PC-3 (cell line): ENCODE measurements at regions not wholly inside any gene's neighbourhood (a gene's known extent, or its start where the extent isn't known, plus 50 kb on each side); places are given as distances from the start of the nearest gene placed in this dataset.

Experiments used
- ATAC-seq: fragments of 200-7000 bp; cut with Tn5 transposase; 2 replicates; pipeline ENCODE4 v1.9.1; 2020; ENCODE audit warnings: mild to moderate bottlenecking, moderate library complexity
- BruUV-seq: library from RNA; stranded (reverse); fragments of 400-500 nt; replicated peaks from 2 replicates; lab custom pipeline; 2021; lab: Mats Ljungman, UMichigan
- CTCF ChIA-PET: fragments of 300-600 bp; sonication (Branson Sonifier 250); formaldehyde crosslinking; loops from one replicate; lab custom pipeline; 2022; ENCODE audit warnings: antibody characterized with exemption; lab: Charles Lee
- POLR2A ChIA-PET: fragments of 300-600 bp; sonication (Branson Sonifier 250); formaldehyde crosslinking; loops from one replicate; lab custom pipeline; 2022; ENCODE audit warnings: antibody characterized with exemption; ENCODE audit not compliant: unreplicated experiment; lab: Charles Lee
- DNase-seq: peaks from one replicate; pipeline ENCODE4 v3.0.0-alpha.2; 2015
- H2AFZ ChIP-seq: fragments of 300-600 bp; sonication (generic); 2 replicates; pipeline ENCODE4 v1.6.0; 2016; ENCODE audit warnings: antibody characterized with exemption, low read length
- H3F3A ChIP-seq: fragments of 300-600 bp; sonication (generic); one replicate; pipeline ENCODE4 v1.6.0; 2017; ENCODE audit warnings: antibody characterized with exemption, low read length, control low read depth, mild to moderate bottlenecking; ENCODE audit not compliant: unreplicated experiment
- H3K27ac ChIP-seq: fragments of 300-600 bp; sonication (generic); 2 replicates; pipeline ENCODE4 v1.5.1; 2016; ENCODE audit warnings: mild to moderate bottlenecking, low read length
- H3K27me3 ChIP-seq: fragments of 300-600 bp; sonication (generic); 2 replicates; pipeline ENCODE4 v1.6.1; 2016; ENCODE audit warnings: low read length, mixed read lengths
- H3K36me3 ChIP-seq: fragments of 300-600 bp; sonication (generic); 2 replicates; pipeline ENCODE4 v1.6.1; 2016; ENCODE audit warnings: low read depth, mixed run types, low read length, mixed read lengths
- H3K4me1 ChIP-seq: fragments of 300-600 bp; sonication (generic); 2 replicates; pipeline ENCODE4 v1.5.1; 2016; ENCODE audit warnings: low read length; ENCODE audit not compliant: insufficient read depth
- H3K4me2 ChIP-seq: fragments of 300-600 bp; sonication (generic); 2 replicates; pipeline ENCODE4 v1.6.0; 2016; ENCODE audit warnings: low read length
- H3K4me3 ChIP-seq: fragments of 300-600 bp; sonication (generic); 2 replicates; pipeline ENCODE4 v1.5.1; 2016; ENCODE audit warnings: mild to moderate bottlenecking, low read length, mixed read lengths
- H3K79me2 ChIP-seq: fragments of 300-600 bp; sonication (generic); 2 replicates; pipeline ENCODE4 v1.6.1; 2017; ENCODE audit warnings: low read length, mixed read lengths
- H3K9ac ChIP-seq: fragments of 300-600 bp; sonication (generic); 2 replicates; pipeline ENCODE4 v1.6.0; 2016; ENCODE audit warnings: mild to moderate bottlenecking, low read length
- H3K9me2 ChIP-seq: fragments of 300-600 bp; sonication (generic); replicated peaks from 2 replicates; pipeline ENCODE4 v1.6.1; 2016; ENCODE audit warnings: mixed run types, low read length, mixed read lengths
- H3K9me3 ChIP-seq: fragments of 300-600 bp; sonication (generic); 2 replicates; pipeline ENCODE4 v1.6.1; 2016; ENCODE audit warnings: low read length, mixed read lengths
- H4K20me1 ChIP-seq: fragments of 300-600 bp; sonication (generic); 2 replicates; pipeline ENCODE4 v1.6.1; 2016; ENCODE audit warnings: low read length, mixed read lengths
- EZH2 ChIP-seq: fragments of 300-600 bp; sonication (generic); IDR thresholded peaks from one replicate; pipeline ENCODE4 v1.6.1; 2017; ENCODE audit warnings: antibody characterized with exemption, mild to moderate bottlenecking, low read length; ENCODE audit not compliant: unreplicated experiment
- EZH2phosphoT487 ChIP-seq: fragments of 300-600 bp; sonication (generic); IDR thresholded peaks from 2 replicates; pipeline ENCODE4 v1.6.1; 2018; ENCODE audit warnings: mild to moderate bottlenecking, antibody characterized with exemption, low read length, borderline replicate concordance
- intact Hi-C: fragments of 100-400 bp; cut with micrococcal nuclease; formaldehyde crosslinking; loops from 2 replicates; pipeline ENCODE4 v1.9.0; 2023
- TF ChIP-seq, protein P1 (sequence below): fragments of 300-600 bp; sonication (generic); conservative IDR thresholded peaks from 2 replicates; pipeline ENCODE4 v1.5.1; 2017; ENCODE audit warnings: antibody characterized with exemption, low read depth, mild to moderate bottlenecking, low read length

DNA sequence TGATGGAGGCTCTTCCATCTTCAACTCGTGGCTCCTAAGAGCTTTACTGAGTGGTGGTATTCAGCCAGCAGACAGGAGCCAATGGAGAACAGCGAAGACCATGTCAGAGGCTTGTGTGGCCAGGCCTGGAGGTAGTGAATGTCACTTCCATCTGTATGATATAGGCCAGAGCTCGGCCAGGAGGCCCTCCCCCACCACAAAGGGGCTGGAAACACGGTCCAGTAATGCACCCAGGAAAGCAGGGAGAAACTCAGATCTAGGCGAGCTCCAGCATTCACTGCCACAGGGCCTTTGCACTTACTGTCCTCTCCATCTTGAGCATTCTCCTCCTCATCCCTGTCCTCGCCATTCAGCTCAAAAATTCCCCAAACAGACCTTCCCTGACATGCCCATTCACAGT lies 555.3 kb upstream of the C16orf82 start:
- H3K79me2 ChIP-seq, result no peaks in the 10 kb centered on the region
- H4K20me1 ChIP-seq, result no peaks in the 10 kb centered on the region
- H3K4me1 ChIP-seq, result no peaks in the 10 kb centered on the region
- no peak overlapping the region for H3K4me2 ChIP-seq
- DNase-seq (no peak), ATAC-seq (no peak)
- no peaks in the 10 kb centered on the region for H3F3A ChIP-seq
- H3K36me3 ChIP-seq, result no peaks in the 10 kb centered on the region
- no peaks in the 10 kb centered on the region for H3K9me3 ChIP-seq
- no peak overlapping the region for H3K4me3 ChIP-seq
- no peak for TF ChIP-seq EZH2
- TF ChIP-seq EZH2phosphoT487, result no peak
- TF ChIP-seq, protein P1, sequence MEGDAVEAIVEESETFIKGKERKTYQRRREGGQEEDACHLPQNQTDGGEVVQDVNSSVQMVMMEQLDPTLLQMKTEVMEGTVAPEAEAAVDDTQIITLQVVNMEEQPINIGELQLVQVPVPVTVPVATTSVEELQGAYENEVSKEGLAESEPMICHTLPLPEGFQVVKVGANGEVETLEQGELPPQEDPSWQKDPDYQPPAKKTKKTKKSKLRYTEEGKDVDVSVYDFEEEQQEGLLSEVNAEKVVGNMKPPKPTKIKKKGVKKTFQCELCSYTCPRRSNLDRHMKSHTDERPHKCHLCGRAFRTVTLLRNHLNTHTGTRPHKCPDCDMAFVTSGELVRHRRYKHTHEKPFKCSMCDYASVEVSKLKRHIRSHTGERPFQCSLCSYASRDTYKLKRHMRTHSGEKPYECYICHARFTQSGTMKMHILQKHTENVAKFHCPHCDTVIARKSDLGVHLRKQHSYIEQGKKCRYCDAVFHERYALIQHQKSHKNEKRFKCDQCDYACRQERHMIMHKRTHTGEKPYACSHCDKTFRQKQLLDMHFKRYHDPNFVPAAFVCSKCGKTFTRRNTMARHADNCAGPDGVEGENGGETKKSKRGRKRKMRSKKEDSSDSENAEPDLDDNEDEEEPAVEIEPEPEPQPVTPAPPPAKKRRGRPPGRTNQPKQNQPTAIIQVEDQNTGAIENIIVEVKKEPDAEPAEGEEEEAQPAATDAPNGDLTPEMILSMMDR, result no peak
- ChIA-PET CTCF (no interaction called here), POLR2A (no interaction called here)
- no peak overlapping the region for H3K9ac ChIP-seq
- H2AFZ ChIP-seq, result no peak overlapping the region
- no peaks in the 10 kb centered on the region for H3K9me2 ChIP-seq
- BruUV-seq, result no TSS peak
- intact Hi-C loops, result no loop called here
- no peaks in the 10 kb centered on the region for H3K27me3 ChIP-seq
- no peak overlapping the region for H3K27ac ChIP-seq

DNA sequence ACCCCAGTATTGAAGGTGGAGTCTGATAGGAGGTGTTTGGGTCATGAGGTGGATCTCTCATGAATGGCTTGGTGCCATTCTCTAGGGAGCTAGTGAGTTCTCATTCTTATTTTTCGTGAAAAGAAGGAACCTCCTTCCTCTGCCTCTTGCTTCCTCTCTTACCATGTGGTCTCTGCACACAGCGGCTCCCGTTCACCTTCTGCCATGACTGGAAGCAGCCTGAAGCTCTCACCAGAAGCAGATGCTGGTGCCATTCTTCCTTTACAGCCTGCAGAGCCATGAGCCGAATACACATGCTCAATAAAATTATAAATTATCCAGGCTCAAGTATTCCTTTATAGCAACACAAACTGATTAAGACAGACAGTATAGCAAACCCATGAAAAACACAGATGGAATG lies 545.1 kb upstream of the C16orf82 start:
- no peak overlapping the region for H2AFZ ChIP-seq
- no peaks in the 10 kb centered on the region for H3K27me3 ChIP-seq
- ChIA-PET CTCF (no interaction called here), POLR2A (no interaction called here)
- intact Hi-C loops, result no loop called here
- no peaks in the 10 kb centered on the region for H3F3A ChIP-seq
- TF ChIP-seq, protein P1, result no peak
- TF ChIP-seq EZH2 (no peak), EZH2phosphoT487 (no peak)
- ATAC-seq (no peak), DNase-seq (no peak)
- no peaks in the 10 kb centered on the region for H3K79me2 ChIP-seq
- BruUV-seq, result no TSS peak
- H3K9me2 ChIP-seq, result no peaks in the 10 kb centered on the region
- H3K27ac ChIP-seq, result no peak overlapping the region
- H4K20me1 ChIP-seq, result no peaks in the 10 kb centered on the region
- H3K9me3 ChIP-seq, result no peaks in the 10 kb centered on the region
- no peaks in the 10 kb centered on the region for H3K4me1 ChIP-seq
- no peaks in the 10 kb centered on the region for H3K36me3 ChIP-seq
- H3K4me2 ChIP-seq, result no peak overlapping the region
- no peak overlapping the region for H3K9ac ChIP-seq
- no peak overlapping the region for H3K4me3 ChIP-seq

DNA sequence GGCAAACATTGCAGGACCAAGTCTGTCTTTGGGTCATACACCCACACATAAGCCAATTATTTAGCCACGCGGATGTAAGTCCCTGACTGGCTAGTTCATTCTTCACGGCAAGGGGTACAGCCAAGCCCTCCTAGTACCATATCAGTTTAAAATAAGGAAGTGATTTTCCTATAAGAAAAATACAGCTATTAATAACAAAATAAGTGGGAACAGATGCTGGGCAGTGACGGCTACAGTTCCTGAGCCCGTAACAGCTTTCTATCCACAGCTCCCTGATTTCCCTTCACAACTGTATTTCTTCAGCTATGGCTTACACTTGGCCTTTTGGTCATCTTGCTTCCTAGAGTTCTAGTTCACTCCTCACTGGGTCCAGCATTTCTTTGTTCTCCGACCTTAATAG lies 542.4 kb upstream of the C16orf82 start:
- H3K9me3 ChIP-seq, result no peaks in the 10 kb centered on the region
- H3K4me1 ChIP-seq, result no peaks in the 10 kb centered on the region
- H3K9me2 ChIP-seq, result no peaks in the 10 kb centered on the region
- no peak overlapping the region for H2AFZ ChIP-seq
- no peak overlapping the region for H3K27ac ChIP-seq
- no peak for DNase-seq
- H3K4me3 ChIP-seq, result no peak overlapping the region
- H3F3A ChIP-seq, result no peaks in the 10 kb centered on the region
- BruUV-seq, result no TSS peak
- no peak overlapping the region for H3K4me2 ChIP-seq
- no peak overlapping the region for H3K9ac ChIP-seq
- H4K20me1 ChIP-seq, result no peaks in the 10 kb centered on the region
- no peaks in the 10 kb centered on the region for H3K79me2 ChIP-seq
- TF ChIP-seq EZH2phosphoT487, result no peak
- no peak for TF ChIP-seq EZH2
- TF ChIP-seq, protein P1, result no peak
- H3K36me3 ChIP-seq, result no peaks in the 10 kb centered on the region
- POLR2A ChIA-PET, result no interaction called here
- no peaks in the 10 kb centered on the region for H3K27me3 ChIP-seq
- no peak for ATAC-seq
- CTCF ChIA-PET, result no interaction called here
- intact Hi-C loops, result no loop called here
